Ishikawa (cell line): ENCODE measurements at regions not wholly inside any gene's neighbourhood (a gene's known extent, or its start where the extent isn't known, plus 50 kb on each side); places are given as distances from the start of the nearest gene placed in this dataset.

Experiments
- CEBPB ChIP-seq: IDR thresholded peaks from 2 replicates; pipeline ENCODE4 v1.6.1; 2012
- CREB1 ChIP-seq: IDR thresholded peaks from 2 replicates; pipeline ENCODE4 v1.6.1; 2012; ENCODE audit warnings: low read depth
- EGR1 ChIP-seq: IDR thresholded peaks from 2 replicates; pipeline ENCODE4 v1.6.1; 2012
- EP300 ChIP-seq: IDR thresholded peaks from 2 replicates; pipeline ENCODE4 v1.6.1; 2012; ENCODE audit warnings: borderline replicate concordance
- FOXM1 ChIP-seq: IDR thresholded peaks from 2 replicates; pipeline ENCODE4 v1.6.1; 2012; ENCODE audit warnings: low read depth, borderline replicate concordance
- NFIC ChIP-seq: IDR thresholded peaks from 2 replicates; pipeline ENCODE4 v1.6.1; 2012
- RAD21 ChIP-seq: IDR thresholded peaks from 2 replicates; pipeline ENCODE4 v1.6.1; 2012; ENCODE audit warnings: low read depth
- TAF1 ChIP-seq: IDR thresholded peaks from 2 replicates; pipeline ENCODE4 v1.6.1; 2012; ENCODE audit warnings: low read depth, mild to moderate bottlenecking
- TCF12 ChIP-seq: IDR thresholded peaks from 2 replicates; pipeline ENCODE4 v1.6.1; 2012; ENCODE audit warnings: low read depth
- TEAD4 ChIP-seq: IDR thresholded peaks from 2 replicates; pipeline ENCODE4 v1.6.1; 2012
- YY1 ChIP-seq: IDR thresholded peaks from 2 replicates; pipeline ENCODE4 v1.6.1; 2012; ENCODE audit warnings: low read depth
- ZBTB7A ChIP-seq: IDR thresholded peaks from 2 replicates; pipeline ENCODE4 v1.6.1; 2012; ENCODE audit warnings: low read depth
- TF ChIP-seq, protein P1 (sequence below): IDR thresholded peaks from 2 replicates; pipeline ENCODE4 v1.6.1; 2012
- TF ChIP-seq, protein P2 (sequence below): IDR thresholded peaks from 2 replicates; pipeline ENCODE4 v1.6.1; 2012
- TF ChIP-seq, protein P3 (sequence below): IDR thresholded peaks from 2 replicates; pipeline ENCODE4 v1.6.1; 2012; ENCODE audit warnings: low read depth, mild to moderate bottlenecking

DNA sequence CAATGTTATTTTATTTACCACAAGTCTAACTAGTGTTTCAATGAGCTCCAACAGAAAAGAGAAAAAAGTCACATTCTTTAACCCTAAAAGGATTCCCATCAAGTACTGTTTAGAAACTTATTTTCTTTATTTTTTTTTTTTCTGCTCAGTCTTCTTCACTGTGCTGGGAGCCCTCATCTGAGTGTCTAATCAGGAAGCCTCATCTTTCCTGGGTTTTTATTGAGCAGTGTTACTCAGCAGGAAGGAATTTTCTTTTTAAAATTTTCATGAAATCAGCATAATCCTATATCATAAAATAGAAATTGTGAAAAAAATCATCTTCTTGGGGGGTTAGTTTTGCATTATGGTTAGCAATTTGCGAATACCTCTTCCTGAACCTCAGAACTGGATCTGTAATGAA, 453.8 kb downstream of the CDH2 start:
- no peak for TF ChIP-seq RAD21
- no peak for TF ChIP-seq TCF12
- TF ChIP-seq CEBPB, result no peak
- TF ChIP-seq EP300, result no peak
- no peak for TF ChIP-seq TEAD4
- no peak for TF ChIP-seq YY1
- no peak for TF ChIP-seq TAF1
- TF ChIP-seq ZBTB7A, result no peak
- TF ChIP-seq, protein P1, sequence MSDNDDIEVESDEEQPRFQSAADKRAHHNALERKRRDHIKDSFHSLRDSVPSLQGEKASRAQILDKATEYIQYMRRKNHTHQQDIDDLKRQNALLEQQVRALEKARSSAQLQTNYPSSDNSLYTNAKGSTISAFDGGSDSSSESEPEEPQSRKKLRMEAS, result no peak
- no peak for TF ChIP-seq FOXM1
- no peak for TF ChIP-seq EGR1
- TF ChIP-seq, protein P2, sequence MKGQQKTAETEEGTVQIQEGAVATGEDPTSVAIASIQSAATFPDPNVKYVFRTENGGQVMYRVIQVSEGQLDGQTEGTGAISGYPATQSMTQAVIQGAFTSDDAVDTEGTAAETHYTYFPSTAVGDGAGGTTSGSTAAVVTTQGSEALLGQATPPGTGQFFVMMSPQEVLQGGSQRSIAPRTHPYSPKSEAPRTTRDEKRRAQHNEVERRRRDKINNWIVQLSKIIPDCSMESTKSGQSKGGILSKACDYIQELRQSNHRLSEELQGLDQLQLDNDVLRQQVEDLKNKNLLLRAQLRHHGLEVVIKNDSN, result no peak
- no peak for TF ChIP-seq CREB1
- TF ChIP-seq NFIC, result no peak
- TF ChIP-seq, protein P3, sequence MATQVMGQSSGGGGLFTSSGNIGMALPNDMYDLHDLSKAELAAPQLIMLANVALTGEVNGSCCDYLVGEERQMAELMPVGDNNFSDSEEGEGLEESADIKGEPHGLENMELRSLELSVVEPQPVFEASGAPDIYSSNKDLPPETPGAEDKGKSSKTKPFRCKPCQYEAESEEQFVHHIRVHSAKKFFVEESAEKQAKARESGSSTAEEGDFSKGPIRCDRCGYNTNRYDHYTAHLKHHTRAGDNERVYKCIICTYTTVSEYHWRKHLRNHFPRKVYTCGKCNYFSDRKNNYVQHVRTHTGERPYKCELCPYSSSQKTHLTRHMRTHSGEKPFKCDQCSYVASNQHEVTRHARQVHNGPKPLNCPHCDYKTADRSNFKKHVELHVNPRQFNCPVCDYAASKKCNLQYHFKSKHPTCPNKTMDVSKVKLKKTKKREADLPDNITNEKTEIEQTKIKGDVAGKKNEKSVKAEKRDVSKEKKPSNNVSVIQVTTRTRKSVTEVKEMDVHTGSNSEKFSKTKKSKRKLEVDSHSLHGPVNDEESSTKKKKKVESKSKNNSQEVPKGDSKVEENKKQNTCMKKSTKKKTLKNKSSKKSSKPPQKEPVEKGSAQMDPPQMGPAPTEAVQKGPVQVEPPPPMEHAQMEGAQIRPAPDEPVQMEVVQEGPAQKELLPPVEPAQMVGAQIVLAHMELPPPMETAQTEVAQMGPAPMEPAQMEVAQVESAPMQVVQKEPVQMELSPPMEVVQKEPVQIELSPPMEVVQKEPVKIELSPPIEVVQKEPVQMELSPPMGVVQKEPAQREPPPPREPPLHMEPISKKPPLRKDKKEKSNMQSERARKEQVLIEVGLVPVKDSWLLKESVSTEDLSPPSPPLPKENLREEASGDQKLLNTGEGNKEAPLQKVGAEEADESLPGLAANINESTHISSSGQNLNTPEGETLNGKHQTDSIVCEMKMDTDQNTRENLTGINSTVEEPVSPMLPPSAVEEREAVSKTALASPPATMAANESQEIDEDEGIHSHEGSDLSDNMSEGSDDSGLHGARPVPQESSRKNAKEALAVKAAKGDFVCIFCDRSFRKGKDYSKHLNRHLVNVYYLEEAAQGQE, result no peak

DNA sequence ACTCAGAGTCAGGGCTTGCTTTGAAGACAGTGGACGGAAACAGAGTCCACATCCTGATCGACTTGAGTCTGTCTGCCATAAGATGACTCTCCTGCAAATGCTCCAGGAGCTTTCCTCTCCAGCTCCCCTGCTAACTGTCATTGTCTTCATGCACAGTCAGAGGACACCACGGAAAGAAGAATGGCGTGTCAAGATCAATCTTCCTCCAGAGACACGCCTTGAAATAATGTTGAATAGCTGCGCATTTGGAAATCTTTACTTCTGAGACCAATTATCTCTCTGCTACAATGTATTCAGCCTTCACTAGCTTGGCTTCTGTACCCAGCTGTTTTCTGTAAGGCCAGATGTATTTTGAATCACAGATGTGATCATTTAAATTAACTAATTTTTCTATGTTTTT, 457.2 kb downstream of the CDH2 start:
- TF ChIP-seq, protein P2, result no peak
- TF ChIP-seq, protein P1, result no peak
- no peak for TF ChIP-seq FOXM1
- no peak for TF ChIP-seq RAD21
- no peak for TF ChIP-seq TCF12
- TF ChIP-seq ZBTB7A, result no peak
- no peak for TF ChIP-seq TAF1
- no peak for TF ChIP-seq NFIC
- no peak for TF ChIP-seq CEBPB
- TF ChIP-seq YY1, result no peak

DNA sequence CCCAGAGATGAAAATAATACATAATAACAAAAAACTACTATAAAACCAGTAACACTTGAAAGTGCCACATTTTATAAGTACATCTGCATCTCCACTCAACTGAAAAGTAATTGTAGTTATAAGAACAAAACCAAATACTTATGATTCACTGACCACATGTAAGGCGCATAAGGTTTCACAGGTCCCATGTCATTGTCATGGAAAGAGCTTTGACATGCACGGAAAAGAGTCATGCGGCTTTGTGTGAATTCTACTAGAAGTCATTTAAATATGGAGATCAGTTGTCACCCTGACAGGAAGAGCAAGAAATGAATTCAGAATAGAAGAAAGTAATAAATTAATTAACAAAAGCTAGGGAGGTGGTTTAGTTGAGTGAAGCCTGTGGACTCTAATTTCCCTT, 459.1 kb downstream of the CDH2 start:
- TF ChIP-seq TAF1 (no peak), TCF12 (no peak), TEAD4 (no peak), NFIC (no peak), FOXM1 (no peak), CREB1 (no peak), ZBTB7A (no peak)
- TF ChIP-seq, protein P1, result no peak

DNA sequence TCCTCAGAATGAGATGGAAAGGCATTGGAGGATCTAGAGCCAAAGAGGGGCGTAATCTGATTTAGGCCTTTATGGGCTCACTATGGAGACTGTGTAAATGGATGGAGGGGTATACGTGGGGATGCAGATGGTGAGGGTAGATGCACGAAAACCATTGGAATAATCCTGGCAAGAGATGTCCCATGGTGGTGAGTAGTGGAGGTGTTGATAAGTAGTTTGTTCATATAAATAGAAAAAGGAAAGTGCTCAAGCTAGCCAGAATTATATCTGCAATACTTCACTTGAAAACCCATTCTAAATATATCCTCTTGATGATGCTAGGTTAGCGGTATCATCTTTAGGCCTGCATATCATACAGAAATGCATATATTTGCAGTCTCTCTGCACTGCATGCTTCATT, 459.7 kb downstream of the CDH2 start:
- no peak for TF ChIP-seq FOXM1
- TF ChIP-seq, protein P3, result no peak
- no peak for TF ChIP-seq ZBTB7A
- TF ChIP-seq RAD21, result no peak

DNA sequence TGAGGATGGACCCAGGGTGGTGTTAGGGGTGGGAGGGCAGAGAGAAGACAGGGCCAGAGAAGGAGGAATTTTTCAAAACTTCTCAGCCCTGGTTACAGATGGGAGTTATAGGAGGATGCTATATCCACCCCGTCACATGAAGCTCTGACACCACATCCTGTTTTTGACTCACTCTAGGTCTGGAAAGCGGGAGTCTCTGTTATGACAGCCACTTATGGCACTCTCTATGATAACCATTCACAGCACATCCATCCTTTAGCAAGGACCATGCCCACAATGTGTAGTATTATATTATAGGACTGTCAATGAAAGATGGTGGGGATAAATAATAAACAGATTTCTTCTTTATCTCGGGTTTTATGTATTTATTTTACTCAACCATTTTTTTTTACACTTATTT, 461.2 kb downstream of the CDH2 start:
- TF ChIP-seq, protein P3, result no peak
- TF ChIP-seq FOXM1 (no peak), NFIC (no peak)
- TF ChIP-seq, protein P1, result no peak
